GM21717 (cell line): ENCODE measurements at regions not wholly inside any gene's neighbourhood (a gene's known extent, or its start where the extent isn't known, plus 50 kb on each side); places are given as distances from the start of the nearest gene placed in this dataset.

Experiments
- ATAC-seq: cut with Tn5 transposase; IDR thresholded peaks from one replicate; pipeline ENCODE4 v1.9.1; 2021; ENCODE audit warnings: mild to moderate bottlenecking, moderate library complexity; ENCODE audit not compliant: unreplicated experiment

DNA sequence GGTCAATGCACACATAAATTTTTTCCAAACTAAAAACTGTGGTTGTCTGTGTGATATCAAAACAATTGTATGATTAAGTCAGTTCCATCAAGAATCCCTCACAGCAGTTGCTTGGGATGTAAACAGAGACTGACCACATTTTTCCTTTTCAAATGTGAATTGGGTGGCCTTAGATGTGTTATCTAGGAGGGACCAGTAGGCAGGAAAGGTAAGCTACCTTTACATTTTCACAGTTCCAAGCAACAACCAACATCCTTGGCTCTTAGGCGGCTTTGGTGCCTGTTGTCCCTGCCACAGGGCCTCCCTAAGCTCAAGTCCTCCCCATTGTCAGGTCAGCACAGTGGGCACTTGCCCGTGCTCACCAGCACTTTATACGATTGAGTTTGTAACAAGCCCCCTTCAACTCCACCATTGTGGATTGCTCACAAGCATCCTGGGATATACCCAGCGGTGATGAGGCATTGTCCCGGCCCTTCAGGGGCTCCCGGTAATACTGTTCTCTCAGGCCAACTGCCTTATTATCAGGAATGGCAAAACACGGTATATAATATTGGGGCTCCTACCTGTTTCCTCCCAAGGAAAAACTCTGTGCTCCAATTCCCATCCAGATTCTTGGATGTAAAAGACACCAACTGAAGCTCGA is 114.9 kb upstream of the ANKRD1 start:
- ATAC-seq: no peak

DNA sequence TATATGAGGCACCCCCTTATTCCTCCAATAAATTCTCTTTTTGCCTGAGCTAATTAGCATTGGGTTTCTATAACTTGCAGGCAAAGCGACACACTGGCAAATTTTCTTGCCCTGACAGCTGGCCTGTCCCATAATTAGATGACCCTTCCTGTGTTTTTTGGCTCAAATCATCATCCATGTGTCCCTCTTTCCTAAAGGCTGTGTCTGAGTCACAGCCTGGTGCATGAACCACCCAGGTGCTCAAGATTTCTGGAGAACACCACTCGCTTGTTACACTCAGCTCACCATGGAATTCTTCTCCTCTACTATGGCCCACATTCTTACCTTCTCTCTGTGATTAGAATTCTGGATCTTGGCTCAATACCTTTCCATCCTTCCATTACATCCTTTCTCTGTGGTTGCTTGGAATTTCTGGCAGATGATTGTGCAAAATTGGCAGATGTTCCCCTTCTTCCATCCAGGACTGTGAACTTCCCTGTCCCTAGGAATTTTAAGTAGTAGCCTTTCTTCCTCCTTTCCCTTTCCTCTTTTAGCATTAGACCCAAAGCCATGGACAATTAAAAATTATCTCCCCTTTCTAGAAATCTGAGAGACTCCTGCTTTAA is 116.0 kb upstream of the ANKRD1 start:
- ATAC-seq: no peak

DNA sequence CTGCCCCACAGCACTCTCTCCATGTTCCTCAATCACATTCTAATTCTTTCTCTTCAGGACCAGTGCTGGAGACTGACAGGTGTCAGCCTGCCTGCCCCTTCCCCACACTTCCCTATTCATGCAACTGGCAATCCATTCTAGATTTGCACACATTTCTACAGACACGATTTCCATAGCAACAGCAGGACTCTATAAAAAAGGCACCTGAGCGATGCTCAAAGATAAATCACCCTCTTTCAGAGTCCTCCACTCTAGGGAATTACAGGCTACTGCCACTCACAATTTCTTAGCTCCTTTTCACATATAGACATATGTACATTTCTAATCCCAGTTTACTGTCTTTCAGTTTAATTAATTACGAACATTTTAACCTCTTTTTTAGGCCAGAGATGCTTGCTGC is 118.1 kb upstream of the ANKRD1 start:
- ATAC-seq: no peak

DNA sequence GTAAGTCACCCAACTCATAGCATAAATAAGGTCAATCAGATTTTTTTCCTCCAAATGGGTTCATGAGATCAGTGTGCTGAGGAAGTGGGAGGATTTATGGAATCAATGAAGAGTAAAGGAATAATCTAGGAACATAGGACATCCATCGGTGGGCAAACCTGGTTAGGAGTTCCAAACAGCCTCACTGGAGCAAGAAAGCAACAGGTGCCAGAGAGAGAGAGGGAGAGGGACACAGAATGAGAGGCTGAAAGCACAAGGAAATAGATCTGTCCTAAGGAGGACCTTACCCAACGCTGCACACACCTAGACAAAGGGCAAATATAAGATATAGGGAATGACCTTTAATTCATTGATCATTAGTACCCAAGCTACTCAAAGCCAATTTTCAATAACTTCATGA is 119.5 kb upstream of the ANKRD1 start:
- ATAC-seq: no peak

DNA sequence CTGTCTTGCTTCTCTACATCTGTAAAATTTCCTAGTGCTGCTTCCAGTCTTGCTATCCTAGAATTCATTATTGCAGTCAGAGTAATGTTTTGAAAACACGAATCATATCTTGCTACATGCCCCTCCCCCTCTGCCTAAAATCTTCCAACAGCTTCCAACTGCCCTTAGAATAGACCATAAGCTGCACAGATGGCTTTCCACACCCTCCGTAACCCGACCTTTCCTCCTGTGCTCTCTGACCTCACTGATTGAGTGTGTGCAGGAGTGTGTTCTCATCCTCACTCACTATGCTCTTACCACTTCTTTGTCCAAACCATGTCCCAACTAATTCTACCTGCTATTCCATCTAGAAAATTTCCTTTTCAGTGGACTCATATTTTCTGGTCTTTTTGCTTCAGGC is 121.2 kb upstream of the ANKRD1 start:
- ATAC-seq: no peak

DNA sequence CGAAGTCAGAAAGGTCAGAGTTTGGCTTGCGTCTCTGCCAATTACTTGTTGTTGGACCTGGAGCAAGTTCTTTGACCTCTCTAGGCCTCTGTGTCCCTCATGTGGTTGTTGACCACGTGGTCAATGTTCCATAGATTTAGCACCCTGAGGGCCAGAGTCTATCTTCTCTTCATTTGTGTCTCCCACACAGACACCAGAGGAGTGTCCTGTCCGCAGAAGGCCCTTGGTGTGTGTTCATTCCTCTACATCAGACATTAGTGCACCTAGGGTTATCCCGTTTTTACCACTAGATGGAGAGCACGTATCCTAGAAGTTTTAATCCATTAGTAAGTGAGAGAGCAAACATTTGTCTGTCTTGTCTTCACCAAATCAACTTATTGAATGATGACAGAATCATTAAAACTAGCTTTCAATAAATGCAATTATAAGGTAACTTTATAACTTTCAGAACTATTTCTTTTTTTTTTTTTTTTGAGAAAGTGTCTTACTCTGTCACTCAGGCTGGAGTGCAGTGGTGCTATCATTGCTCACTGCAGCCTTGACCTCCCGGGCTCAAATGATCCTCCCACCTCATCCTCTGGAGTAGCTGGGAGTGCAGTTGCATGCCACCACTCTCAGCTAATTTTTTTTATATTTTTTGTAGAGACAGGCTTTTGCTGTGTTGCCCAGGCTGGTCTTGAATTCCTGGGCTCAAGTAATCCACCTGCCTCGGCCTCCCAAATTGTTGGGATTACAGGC is 122.5 kb upstream of the ANKRD1 start:
- no peak for ATAC-seq

DNA sequence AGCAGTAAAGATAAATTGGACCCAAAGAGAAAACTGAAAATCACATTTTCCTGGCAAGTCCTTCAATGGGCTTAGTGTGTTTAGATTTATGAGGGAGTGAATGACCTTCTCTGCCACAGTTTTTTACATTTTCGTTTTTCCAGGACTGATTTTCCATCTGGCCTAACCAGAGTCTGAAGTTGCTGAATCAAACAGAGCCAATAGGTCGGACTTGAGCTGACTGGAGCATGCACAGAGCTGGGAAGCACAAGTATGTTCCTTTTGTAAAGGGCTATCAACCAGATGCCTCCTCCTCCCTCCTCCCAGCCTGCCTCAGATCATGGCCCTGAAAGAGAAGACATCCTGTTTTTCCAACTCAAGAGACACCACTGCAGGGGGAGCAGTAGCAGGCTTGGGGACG is 126.0 kb upstream of the ANKRD1 start:
- no peak for ATAC-seq

DNA sequence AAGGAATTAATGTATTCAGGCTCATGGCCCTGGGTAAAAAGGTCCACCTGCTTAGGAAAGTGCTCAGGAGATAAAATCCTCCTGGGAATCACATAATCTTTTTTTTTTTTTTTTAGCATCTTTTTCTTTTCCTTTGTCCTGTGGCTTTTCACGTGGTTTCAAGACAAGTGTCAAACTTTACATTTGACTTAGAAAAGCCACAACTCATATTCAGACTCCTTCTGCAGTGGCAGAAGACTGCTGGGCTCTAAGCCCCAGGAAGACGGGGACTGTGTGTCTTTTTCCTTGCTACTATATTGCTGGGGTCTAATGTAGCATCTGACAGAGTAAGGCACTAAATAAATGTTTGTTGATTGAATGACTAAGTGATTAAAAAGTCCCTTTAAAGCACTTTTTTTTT is 127.5 kb upstream of the ANKRD1 start:
- ATAC-seq: no peak

DNA sequence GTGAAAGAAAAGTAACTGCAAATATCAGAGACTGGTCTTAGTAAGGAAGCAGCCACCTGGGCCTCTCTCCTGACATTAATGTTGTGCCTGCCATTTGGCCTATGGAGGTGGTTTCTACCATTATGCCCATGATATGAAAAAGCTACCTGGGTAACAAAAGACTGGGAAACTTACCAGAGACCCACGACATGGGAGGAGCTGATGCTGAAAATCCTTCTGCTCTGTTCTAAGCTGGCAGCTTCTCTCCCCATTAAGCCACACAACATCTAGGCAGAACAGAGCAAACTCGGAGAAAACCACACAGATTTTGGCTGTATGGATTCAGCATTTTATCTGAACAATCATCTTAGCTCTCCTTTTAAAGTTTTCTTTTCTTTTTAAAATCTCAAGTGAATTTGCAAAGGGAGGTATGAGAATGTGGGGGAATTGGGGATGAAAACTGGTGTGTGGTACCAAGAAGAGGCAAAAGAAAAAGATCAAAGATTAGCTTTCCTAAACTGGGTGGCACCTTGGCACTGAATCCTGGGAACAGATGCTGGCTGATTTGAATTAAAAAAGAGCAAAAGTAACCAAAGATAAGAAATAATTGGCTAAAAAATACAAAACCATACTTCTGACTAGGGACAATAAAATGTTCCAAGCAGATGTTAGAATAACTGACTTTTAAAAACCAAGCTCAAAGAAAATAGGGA is 128.6 kb upstream of the ANKRD1 start:
- ATAC-seq: no peak

DNA sequence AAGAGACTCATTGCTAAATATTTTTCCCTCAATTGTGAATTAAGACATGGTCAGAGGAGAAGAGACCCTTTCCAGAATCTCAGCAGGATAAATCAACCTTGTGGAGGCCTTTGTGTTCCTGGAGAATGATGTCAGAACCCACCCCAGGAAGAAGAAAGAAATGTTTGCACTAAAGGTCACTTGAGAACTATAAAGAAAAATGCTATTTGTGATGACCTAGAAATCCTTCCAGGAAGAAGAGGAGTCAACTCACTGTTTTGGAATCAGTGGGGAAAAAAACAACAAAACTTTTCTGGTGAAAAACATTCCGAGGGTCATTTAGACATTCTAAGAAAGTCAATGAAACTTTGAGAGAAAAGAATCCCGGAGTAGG is 129.1 kb upstream of the ANKRD1 start:
- ATAC-seq: no peak

DNA sequence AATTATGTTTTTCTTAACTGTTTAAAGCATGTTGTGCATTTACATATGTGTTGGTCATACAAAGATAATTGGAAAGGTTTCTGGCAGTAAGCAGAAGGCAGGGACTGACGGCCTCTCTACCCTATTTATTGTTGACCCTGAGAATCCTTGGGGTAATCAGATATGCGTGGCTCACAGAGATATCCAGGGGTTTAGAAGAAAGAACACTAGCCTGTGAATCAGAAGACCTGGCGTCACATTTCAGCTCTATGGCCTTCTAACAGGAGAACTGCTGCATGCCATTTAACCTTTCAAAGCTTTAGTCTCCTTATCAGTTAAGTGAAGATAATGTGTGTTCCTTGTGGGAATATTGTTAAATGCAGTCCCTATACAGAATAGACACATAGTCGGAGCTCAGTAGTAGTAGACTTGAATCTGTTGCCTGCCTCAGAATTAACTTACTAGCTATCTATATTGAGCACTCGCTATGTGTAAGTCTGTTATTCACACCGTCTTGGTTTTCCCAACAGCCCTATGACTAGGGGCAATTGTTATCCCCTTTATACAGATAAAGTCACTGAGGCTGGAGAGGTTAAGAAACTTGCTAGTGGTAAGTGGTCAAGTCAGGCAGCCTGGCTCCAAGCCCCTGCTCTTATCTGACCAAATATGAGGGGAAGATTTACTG is 129.6 kb upstream of the ANKRD1 start:
- no peak for ATAC-seq

DNA sequence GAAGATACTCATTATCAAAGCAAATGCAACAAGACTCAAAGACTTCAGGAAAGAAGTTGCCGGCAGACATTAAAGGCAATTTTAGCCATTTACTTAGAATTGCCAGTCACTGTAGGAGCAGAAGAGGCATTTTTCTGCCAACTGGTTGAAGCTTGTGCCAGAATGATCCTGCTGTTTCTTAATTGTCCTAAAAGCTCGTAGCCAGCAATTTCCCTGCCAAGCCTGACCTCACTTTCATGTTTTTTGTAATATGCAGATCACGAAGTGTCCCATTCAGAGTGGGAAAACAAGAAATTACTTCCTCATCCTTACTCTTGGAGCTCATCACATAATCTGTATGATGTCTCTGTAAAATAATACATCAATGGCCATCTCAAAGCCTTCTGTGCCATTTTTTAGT is 130.9 kb upstream of the ANKRD1 start:
- ATAC-seq: no peak

DNA sequence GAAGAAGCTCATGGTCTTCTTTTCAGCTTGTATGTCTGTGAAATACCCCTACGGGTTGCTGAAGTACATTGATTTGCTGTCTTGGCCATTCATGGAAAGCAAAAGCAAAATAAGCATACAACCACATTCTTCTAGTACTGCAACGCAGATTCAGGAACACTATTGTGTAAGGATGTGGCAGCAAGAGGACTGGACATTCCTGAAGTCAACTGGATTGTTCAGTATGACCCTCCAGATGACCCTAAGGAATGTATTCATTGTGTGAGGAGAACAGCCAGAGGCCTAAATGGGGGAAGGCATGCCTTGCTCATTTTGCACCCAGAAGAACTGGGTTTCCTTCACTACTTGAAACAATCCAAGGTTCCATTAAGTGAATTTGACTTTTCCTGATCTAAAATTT is 133.4 kb upstream of the ANKRD1 start:
- ATAC-seq: no peak

DNA sequence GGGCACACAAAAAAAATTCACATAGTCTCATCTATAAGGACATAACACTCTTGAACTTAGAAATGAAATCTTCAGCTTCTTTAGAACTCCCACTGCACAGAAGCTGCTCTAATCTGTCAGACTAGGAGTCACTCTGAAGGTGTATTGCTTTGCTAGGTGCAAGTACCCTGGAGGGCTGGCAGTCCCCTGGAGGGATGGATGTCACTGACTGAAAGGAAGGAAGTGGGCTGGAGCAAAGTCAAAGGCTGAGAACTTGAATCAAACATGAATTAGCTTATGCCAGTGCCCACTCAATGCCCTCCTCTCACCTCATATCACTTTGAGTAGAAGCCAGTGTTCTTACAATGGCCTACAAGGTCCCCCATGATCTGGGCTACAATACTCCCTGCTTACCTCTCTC is 140.3 kb upstream of the ANKRD1 start:
- ATAC-seq: no peak

DNA sequence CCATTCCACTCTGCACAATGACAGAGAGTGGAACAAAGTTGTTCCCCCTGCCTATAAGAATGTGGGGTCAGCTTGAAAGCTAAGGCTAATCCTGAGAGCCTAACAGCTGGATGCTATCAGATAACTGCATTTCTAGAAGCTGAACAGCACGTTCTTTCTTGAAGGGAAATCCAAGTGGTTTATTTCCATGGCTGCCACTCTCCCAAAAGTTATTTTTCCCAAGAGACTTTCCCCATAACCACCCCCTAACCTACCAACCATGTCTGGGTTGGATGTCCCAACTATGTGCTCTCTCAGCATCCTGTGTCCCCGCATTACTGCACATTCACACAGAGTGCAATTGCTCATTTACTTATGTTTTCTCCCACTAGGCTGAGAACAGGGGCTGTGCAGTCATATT is 140.7 kb upstream of the ANKRD1 start:
- no peak for ATAC-seq

DNA sequence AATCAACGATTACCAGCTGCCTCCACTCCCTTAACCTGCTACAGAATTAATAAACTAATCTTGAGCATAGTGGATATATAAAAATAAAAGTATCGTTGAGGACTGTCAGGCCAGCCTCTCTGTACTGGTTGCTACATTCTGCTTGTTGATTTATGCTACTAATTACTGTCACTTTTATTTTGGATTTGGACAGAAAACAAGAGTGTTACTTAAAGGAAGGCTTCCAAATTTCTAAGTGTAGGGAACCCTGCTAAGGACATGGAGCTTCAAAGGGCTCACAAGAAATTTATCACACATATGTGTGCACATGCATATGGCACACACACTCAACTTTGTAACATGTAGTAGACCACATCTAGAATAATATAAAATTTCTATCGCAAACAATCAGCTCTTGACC is 141.2 kb upstream of the ANKRD1 start:
- no peak for ATAC-seq

DNA sequence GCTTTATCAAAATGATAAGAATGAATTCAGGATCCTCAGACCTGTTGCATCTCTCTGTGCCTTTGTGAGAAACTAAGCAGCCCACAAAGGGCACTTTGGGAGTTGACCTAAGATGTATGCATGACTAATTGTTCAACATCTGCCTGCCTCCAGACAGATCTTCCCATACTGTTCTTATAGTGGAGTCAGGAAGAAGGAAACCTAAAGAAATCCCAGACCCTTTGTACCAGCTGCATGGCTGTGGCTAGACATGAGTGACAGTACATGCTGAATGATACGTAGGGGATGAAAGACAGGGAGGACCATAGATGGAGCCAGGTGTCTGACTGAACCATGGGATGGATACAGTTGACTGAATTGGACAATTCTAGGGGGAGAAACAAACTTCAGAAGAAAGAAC is 148.7 kb upstream of the PCGF5 start:
- no peak for ATAC-seq

DNA sequence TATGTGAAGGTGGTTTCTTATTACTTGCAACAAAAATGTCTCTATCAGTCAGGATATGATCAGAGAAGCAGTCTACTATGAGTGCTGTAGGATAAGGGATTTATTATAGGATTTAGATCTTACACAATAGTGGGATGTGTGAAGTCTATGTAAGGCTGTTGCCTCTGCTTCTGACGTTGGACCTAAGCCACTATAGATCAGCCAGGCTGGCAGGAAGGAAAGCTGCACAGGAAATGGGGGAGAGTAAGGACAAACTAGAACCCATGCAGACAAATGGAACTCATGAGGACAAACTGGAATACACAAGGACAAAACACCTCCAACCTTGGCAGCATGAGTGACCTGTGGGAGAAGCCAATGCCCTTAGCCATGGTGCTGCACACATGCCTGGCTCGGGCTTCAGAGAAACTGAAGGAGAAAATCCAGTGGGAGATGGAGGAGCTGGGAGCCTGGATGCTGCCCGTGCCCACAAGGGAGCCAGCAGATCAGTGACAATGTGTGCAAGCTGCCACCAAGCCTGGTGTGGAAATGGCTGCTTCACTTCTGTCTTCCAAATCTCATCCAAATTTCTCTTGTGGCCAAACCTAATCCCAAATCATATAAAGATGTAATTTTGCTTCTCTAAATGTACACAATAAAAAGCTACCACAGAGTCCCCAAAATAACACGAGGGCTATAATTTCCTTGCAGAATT is 147.0 kb upstream of the PCGF5 start:
- ATAC-seq: no peak

DNA sequence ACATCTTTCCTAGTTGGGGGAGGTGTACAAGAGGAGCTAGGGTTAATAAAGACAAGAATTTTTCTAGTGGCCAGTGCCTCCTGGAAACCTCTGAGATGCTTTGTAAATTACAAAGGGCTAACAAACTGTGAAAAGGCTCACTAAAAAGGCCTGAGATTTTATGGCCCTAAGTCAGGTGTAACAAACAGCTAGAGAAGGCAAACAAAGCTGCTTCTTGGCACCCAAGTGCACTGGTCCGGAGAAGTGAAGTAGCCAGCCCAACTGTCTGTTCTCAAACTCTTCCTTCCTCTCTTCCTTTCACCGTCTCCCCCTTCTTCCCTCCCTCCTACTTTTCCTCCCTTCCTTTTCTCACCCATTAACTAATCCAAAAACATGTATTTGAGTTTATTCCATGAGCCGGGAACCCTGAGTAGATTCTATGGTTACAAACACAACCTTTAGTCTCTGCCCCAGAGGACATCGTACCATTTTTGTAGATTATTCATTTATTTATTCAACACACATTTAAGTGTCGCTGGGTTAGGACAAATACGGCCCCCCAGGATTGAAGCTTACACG is 143.4 kb upstream of the PCGF5 start:
- no peak for ATAC-seq

DNA sequence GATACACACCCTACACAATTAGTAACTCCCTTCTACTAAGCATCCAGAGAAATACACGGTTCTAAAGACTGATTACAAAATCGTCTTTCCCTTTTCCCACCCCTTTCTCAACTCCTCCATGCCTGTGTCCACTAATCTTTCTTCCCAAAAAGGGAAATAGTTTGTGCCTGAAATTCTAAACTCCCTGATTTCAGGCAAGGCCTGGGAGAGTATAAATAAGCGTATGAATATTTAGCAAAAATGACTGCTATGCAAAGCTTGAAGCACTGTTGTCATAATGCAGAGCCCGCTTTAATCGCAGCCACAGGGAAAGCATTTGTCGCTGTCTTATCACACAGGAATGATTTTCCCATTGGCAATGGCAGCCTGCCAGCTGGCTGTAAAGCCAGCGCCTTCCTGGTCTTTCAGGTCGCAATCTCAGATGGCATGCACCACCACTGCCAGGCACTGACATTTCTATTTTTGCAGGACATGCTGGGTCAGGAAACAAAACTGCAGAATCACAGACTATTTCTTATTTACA is 142.9 kb upstream of the PCGF5 start:
- no peak for ATAC-seq
